ENCODE measurements at regions not wholly inside any gene's neighbourhood (a gene's known extent, or its start where the extent isn't known, plus 50 kb on each side); places are given as distances from the start of the nearest gene placed in this dataset.
A peak's percentile ranks its signal among the peaks of the same experiment; 100 is the strongest.
"Not testable (repeated sequence)": the region's sequence is repeated elsewhere in the genome, so short reads cannot be mapped to it uniquely, and the experiment has no call there.

- DNase-seq: peak; percentile 49
These were observed 637.0 kb downstream of the COL12A1 start for GRCh38 chr6:74568861-74569260.

- DNase-seq: not testable (repeated sequence)
These were observed 637.9 kb downstream of the COL12A1 start for GRCh38 chr6:74567923-74568290.

- no peak for DNase-seq
These were observed 638.5 kb downstream of the COL12A1 start for GRCh38 chr6:74567281-74567922.

GRCh38 chr6:74557236-74557635 is 648.6 kb downstream of the COL12A1 start:
- DNase-seq: no peak

GRCh38 chr6:74554041-74554440 is 651.8 kb downstream of the COL12A1 start:
- DNase-seq: no peak

- DNase-seq: no peak
These were observed 654.0 kb downstream of the COL12A1 start for GRCh38 chr6:74551896-74552295.

GRCh38 chr6:74550821-74551220 is 655.0 kb downstream of the COL12A1 start:
- no peak for DNase-seq

GRCh38 chr6:74549746-74550145 is 656.1 kb downstream of the COL12A1 start:
- no peak for DNase-seq

GRCh38 chr6:74534465-74535211 is 671.2 kb downstream of the COL12A1 start:
- no peak for DNase-seq

GRCh38 chr6:74519163-74519562 is 686.7 kb downstream of the COL12A1 start:
- DNase-seq: no peak

GRCh38 chr6:74518035-74518434 is 687.8 kb downstream of the COL12A1 start:
- DNase-seq: no peak

- DNase-seq: no peak
These were observed 695.0 kb downstream of the COL12A1 start for GRCh38 chr6:74510878-74511277.

GRCh38 chr6:74507649-74508048 is 698.2 kb downstream of the COL12A1 start:
- no peak for DNase-seq

GRCh38 chr6:74505391-74505790 is 700.5 kb downstream of the COL12A1 start:
- DNase-seq: no peak

GRCh38 chr6:74504941-74505340 is 700.9 kb downstream of the COL12A1 start:
- no peak for DNase-seq

GRCh38 chr6:74492587-74492986 is 713.3 kb downstream of the COL12A1 start:
- no peak for DNase-seq

- no peak for DNase-seq
These were observed 713.9 kb downstream of the COL12A1 start for GRCh38 chr6:74491844-74492374.

GRCh38 chr6:74488726-74489125 is 717.1 kb downstream of the COL12A1 start:
- DNase-seq: not testable (repeated sequence)

GRCh38 chr6:74482180-74482579 is 723.7 kb downstream of the COL12A1 start:
- DNase-seq: no peak

GRCh38 chr6:74480561-74480960 is 725.3 kb downstream of the COL12A1 start:
- DNase-seq: no peak

- no peak for DNase-seq
These were observed 725.9 kb downstream of the COL12A1 start for GRCh38 chr6:74479960-74480359.

GRCh38 chr6:74479420-74479819 is 726.4 kb downstream of the COL12A1 start:
- no peak for DNase-seq

GRCh38 chr6:74474046-74474445 is 731.8 kb downstream of the COL12A1 start:
- not testable (repeated sequence) for DNase-seq

GRCh38 chr6:74468552-74468951 is 737.3 kb downstream of the COL12A1 start:
- not testable (repeated sequence) for DNase-seq
